GM12872 (cell line): ENCODE measurements at regions not wholly inside any gene's neighbourhood (a gene's known extent, or its start where the extent isn't known, plus 50 kb on each side); places are given as distances from the start of the nearest gene placed in this dataset.

ENCODE experiments used
- TF ChIP-seq, protein P1 (sequence below): IDR thresholded peaks from 3 replicates; pipeline ENCODE4 v1.5.1; 2011; ENCODE audit warnings: low read depth, mild to moderate bottlenecking, low read length, moderate library complexity; ENCODE audit not compliant: insufficient read depth

DNA sequence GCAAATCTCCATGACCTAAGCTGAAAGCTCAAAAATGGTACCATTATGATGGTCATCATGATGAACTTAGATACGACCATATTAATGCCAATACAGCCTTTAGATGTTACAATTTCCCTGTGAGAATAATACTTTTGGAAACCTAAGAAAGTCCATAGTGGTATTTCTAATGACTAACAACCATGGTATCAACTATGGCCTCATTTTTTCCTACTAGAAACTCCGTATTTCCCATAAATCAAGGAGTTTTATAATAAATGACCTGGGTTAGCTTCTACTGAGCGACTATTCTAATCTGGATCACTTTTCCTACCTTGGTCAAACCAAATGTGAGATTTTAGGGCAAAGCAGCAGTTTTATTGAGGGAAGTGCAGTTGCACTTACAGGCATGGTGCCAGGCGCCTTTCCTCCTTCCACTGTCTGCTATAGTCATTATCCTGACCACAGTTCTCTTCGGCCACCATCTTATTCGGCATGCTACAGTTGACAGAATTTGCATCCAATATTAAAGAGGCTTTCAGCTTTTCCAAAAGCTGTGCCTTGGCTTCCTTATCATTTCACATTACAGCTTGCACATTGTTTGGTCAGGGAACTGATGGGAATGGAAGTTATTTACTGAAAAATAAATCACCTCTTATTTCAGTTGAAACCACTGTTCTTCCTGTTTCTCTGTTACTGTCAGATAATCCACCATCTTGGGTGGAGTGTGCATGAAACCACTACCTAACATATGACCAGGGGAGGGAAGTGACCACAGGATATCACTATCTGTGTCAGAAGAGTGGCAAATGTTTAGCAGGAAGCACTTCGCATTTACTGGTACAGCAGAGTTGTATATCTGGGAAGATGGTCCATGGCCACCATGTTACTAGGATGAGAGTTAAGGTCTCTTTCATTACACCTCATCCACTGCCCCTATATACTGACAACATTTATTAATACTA is 74.5 kb upstream of the PICALM start:
- TF ChIP-seq, protein P1, sequence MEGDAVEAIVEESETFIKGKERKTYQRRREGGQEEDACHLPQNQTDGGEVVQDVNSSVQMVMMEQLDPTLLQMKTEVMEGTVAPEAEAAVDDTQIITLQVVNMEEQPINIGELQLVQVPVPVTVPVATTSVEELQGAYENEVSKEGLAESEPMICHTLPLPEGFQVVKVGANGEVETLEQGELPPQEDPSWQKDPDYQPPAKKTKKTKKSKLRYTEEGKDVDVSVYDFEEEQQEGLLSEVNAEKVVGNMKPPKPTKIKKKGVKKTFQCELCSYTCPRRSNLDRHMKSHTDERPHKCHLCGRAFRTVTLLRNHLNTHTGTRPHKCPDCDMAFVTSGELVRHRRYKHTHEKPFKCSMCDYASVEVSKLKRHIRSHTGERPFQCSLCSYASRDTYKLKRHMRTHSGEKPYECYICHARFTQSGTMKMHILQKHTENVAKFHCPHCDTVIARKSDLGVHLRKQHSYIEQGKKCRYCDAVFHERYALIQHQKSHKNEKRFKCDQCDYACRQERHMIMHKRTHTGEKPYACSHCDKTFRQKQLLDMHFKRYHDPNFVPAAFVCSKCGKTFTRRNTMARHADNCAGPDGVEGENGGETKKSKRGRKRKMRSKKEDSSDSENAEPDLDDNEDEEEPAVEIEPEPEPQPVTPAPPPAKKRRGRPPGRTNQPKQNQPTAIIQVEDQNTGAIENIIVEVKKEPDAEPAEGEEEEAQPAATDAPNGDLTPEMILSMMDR, result no peak

DNA sequence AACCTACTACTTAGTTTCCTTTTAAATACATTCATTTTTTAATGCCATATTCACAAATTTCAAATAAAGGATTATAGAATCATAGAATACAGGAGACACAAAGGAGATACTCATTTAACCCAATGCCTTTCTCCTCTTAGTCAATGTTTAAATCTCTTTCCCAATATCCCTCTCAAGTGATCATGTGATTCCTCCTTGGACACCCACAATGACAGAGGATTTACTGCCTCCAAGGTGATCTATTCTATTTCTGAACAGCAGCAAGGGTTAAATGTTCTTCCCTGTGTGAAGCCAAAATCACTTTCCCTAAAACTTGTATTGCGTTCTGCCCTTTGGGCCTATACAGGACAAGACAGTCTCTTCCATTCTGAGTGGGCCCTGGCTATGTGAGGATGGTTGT is 73.3 kb upstream of the PICALM start:
- TF ChIP-seq, protein P1, result no peak

DNA sequence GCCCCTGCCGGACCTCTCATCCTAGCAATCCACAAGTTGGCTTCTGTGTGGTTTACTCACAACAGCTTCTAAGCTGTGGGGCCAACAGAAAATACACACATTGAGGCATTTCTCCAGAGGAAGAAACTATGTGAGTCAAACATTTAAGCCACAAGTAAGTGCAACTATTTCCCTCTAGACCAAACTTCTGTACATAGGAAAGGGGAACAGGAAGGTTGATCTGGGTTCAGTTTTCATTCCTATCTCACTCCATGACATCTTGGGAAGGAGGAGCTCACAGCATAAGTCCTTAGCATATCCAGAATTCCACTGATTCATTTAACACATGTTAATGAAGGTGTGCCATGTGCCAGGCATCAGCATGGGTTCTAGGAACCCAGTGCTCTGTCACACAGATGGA is 72.8 kb upstream of the PICALM start:
- TF ChIP-seq, protein P1, result no peak

DNA sequence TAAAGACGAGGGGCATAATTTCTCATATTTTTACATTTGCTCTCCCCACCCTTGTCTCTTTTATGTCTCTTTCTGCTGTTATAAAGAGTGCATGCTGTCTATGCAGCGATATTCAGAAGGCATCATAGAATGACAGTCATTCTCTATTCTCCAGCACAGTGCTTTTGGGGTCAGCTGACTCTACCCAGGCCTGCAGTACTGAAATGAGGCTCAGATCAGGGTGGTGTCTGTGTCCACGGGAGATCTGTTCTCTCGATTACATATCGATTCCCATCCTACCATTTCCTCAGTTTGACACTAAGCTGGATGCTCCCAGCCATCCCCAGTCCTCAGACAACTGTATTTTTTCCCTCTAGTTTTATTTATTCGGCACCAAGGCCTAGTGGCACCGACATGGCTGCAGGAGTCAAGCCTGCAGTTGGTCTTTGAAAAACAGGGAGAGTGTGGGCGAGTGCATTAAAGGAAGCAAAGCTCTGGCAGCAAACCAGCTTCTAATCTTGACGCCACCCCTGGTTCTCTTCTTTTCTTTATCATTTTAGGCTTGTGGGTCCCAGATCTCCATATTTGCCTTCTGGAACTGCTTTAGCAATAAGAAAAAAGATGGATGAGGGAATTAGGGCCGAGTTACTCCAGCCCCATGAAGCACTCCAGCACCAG is 71.6 kb upstream of the PICALM start:
- TF ChIP-seq, protein P1, result no peak

DNA sequence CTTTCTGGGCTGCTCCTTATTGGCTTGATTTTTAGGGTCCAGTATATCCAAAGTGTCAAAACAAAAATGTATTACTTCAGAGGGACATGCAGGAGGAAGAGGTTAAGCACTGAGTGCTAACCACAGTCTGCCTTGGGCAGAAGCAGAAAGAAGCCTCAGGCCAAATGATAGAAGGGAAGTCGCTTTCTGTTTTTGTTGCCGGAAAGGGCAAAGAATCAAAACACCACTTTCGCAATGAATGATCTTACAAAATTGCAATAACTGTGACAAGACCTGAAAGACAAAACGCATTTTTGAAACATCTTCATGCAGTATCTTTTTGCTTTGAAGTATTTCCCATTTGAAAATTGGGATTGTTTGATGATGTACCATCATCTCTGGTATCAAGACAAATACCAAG is 70.1 kb upstream of the PICALM start:
- TF ChIP-seq, protein P1, result no peak

DNA sequence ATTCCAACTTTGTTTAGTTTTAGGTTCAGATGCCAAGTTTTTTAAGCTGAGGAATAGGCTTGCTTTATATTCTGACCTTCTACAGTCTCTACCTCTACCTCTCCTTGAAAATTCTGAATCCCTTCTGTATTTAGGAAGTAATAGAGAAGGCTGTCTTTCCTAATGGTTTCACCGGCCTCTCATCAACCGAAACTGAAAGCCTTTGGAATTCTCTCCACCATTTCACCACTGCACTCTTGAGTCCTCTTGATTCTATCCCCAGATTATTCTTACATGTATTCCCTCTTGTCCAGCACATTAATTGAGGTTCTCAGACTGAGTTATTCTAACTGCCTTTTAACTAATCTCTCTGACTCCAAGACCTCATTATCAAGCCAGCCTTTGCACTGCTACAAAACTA is 67.7 kb upstream of the PICALM start:
- TF ChIP-seq, protein P1, result no peak

DNA sequence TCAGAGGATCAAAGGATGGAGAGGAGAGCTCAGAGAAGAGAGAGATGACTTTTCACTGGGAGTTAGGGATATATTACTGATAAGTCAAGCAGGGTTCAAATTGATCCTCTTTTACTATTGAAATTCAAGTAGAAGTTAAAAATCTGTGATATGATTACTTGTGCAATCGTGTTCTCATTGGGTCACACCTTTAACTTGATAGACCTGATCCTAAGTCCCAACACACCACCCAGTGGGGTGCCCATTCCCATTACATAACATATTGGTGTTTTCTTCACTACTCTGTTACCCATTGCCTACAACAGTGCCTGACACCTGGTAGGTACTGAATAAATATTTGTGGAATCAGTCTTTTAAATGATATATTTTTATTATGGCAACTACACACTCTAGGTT is 66.4 kb upstream of the PICALM start:
- TF ChIP-seq, protein P1, result no peak
